Loucy (cell line): ENCODE measurements at regions not wholly inside any gene's neighbourhood (a gene's known extent, or its start where the extent isn't known, plus 50 kb on each side); places are given as distances from the start of the nearest gene placed in this dataset.

Source experiments
- EZH2phosphoT487 ChIP-seq: fragments of 200-600 bp; IDR thresholded peaks from 2 replicates; pipeline ENCODE4 v1.6.1; 2018; ENCODE audit warnings: antibody characterized with exemption, mild to moderate bottlenecking, moderate library complexity, borderline replicate concordance
- TF ChIP-seq, protein P1 (sequence below): fragments of 200-600 bp; sonication (generic); conservative IDR thresholded peaks from 2 replicates; pipeline ENCODE4 v1.5.1; 2014; ENCODE audit warnings: mild to moderate bottlenecking, antibody characterized with exemption, low read length

DNA sequence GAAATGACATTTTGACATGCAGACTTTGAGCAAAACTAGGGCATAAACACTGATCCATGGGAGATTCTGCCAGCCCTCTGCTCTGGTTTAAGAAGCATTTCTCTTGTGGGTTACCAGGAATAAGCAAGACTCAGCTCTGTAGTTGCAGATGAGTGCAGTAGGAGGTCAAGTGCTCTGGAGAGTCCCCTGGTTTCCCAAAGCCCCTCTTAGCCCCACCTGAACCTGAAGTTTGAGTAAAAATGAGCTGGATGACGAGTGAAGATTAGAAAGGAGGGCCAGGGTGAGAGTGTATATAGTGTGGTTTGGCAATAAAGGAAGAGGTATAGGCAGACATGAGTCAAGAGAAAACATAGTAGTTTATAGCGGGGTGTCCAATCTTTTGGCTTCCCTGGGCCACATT is 220.3 kb downstream of the ARL4A start:
- TF ChIP-seq, protein P1, sequence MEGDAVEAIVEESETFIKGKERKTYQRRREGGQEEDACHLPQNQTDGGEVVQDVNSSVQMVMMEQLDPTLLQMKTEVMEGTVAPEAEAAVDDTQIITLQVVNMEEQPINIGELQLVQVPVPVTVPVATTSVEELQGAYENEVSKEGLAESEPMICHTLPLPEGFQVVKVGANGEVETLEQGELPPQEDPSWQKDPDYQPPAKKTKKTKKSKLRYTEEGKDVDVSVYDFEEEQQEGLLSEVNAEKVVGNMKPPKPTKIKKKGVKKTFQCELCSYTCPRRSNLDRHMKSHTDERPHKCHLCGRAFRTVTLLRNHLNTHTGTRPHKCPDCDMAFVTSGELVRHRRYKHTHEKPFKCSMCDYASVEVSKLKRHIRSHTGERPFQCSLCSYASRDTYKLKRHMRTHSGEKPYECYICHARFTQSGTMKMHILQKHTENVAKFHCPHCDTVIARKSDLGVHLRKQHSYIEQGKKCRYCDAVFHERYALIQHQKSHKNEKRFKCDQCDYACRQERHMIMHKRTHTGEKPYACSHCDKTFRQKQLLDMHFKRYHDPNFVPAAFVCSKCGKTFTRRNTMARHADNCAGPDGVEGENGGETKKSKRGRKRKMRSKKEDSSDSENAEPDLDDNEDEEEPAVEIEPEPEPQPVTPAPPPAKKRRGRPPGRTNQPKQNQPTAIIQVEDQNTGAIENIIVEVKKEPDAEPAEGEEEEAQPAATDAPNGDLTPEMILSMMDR, result no peak
- TF ChIP-seq EZH2phosphoT487, result no peak
